NB4 (cell line): ENCODE measurements at regions not wholly inside any gene's neighbourhood (a gene's known extent, or its start where the extent isn't known, plus 50 kb on each side); places are given as distances from the start of the nearest gene placed in this dataset.

Experiments used
- DNase-seq: peaks from one replicate; pipeline ENCODE4 v3.0.0; 2010; ENCODE audit warnings: low read depth
- H3K4me3 ChIP-seq: one replicate; pipeline ENCODE4 v1.5.1; 2011; ENCODE audit warnings: mild to moderate bottlenecking, low read depth, low read length, moderate library complexity
- CTCF ChIP-seq: IDR thresholded peaks from one replicate; pipeline ENCODE4 v1.5.1; 2012; ENCODE audit warnings: low read depth, low read length
- MAX ChIP-seq: IDR thresholded peaks from 2 replicates; pipeline ENCODE4 v1.6.1; 2011; ENCODE audit warnings: low read depth, low read length
- MYC ChIP-seq: IDR thresholded peaks from 2 replicates; pipeline ENCODE4 v1.6.1; 2011; ENCODE audit warnings: low read depth, low read length
- POLR2A ChIP-seq: IDR thresholded peaks from 2 replicates; pipeline ENCODE4 v1.6.1; 2011; ENCODE audit warnings: mild to moderate bottlenecking; ENCODE audit not compliant: insufficient read length; ENCODE audit errors: extremely low read depth

- no peak for DNase-seq
- TF ChIP-seq MAX (no peak), POLR2A (no peak), CTCF (no peak), MYC (no peak)
- H3K4me3 ChIP-seq = no peak overlapping the region
These were observed 293.9 kb downstream of the RAB28 start for GRCh38 chr4:13190093-13190721.

- H3K4me3 ChIP-seq = no peak overlapping the region
- no peak for DNase-seq
- TF ChIP-seq MAX (no peak), MYC (no peak), CTCF (no peak), POLR2A (no peak)
These were observed 299.9 kb downstream of the RAB28 start for GRCh38 chr4:13184199-13184598.

GRCh38 chr4:13182133-13182532, 302.0 kb downstream of the RAB28 start:
- no peak for DNase-seq
- no peak for TF ChIP-seq CTCF
- no peak for TF ChIP-seq MAX
- TF ChIP-seq MYC = no peak
- no peak for TF ChIP-seq POLR2A
- H3K4me3 ChIP-seq = no peak overlapping the region

GRCh38 chr4:13181681-13182080, 302.5 kb downstream of the RAB28 start:
- TF ChIP-seq POLR2A = no peak
- no peak for TF ChIP-seq MYC
- TF ChIP-seq MAX = no peak
- no peak for TF ChIP-seq CTCF

GRCh38 chr4:13180701-13181100, 303.4 kb downstream of the RAB28 start:
- H3K4me3 ChIP-seq = no peak overlapping the region
- TF ChIP-seq MAX (no peak), MYC (no peak), CTCF (no peak), POLR2A (no peak)
- DNase-seq = no peak

More at GRCh38 chr4:13181681-13182080, 302.5 kb downstream of the RAB28 start:
- DNase-seq = no peak
- H3K4me3 ChIP-seq = no peak overlapping the region

- no peak for DNase-seq
- no peak overlapping the region for H3K4me3 ChIP-seq
- TF ChIP-seq CTCF (no peak), MAX (no peak), MYC (no peak), POLR2A (no peak)
These were observed 305.5 kb downstream of the RAB28 start for GRCh38 chr4:13178621-13179020.
